Cardiac muscle cell (in vitro differentiated cells and primary cell): ENCODE measurements at regions not wholly inside any gene's neighbourhood (a gene's known extent, or its start where the extent isn't known, plus 50 kb on each side); places are given as distances from the start of the nearest gene placed in this dataset.

ENCODE experiments used
- DNase-seq, 2 donors: peaks; one replicate each; pipeline versions ENCODE4 v3.0.0 to v3.0.0-alpha.2; 2010 to 2017; ENCODE audit warnings: low read depth in 1 of 2, low spot score in 1 of 2
- H3K27ac ChIP-seq: fragments of 200-600 bp; sonication (generic); 2 replicates; pipeline ENCODE4 v1.5.1; 2016
- H3K27me3 ChIP-seq: fragments of 200-600 bp; sonication (generic); 2 replicates; pipeline ENCODE4 v1.6.0; 2016; ENCODE audit warnings: control low read depth
- H3K36me3 ChIP-seq: fragments of 200-600 bp; sonication (generic); 2 replicates; pipeline ENCODE4 v1.5.1; 2016; ENCODE audit warnings: control low read depth
- H3K4me1 ChIP-seq: fragments of 200-600 bp; sonication (generic); 2 replicates; pipeline ENCODE4 v1.8.1; 2017; ENCODE audit warnings: low read depth, mild to moderate bottlenecking, mixed run types
- H3K4me3 ChIP-seq: fragments of 200-600 bp; sonication (generic); 2 replicates; pipeline ENCODE4 v1.5.1; 2016; ENCODE audit warnings: mild to moderate bottlenecking
- H3K9me3 ChIP-seq: fragments of 200-600 bp; sonication (generic); 2 replicates; pipeline ENCODE4 v1.5.1; 2017; ENCODE audit warnings: low read depth, mild to moderate bottlenecking, control low read depth
- TF ChIP-seq, protein P1 (sequence below): IDR thresholded peaks from 2 replicates; pipeline ENCODE4 v1.5.1; 2012; ENCODE audit warnings: low read depth, mild to moderate bottlenecking, low read length

DNA sequence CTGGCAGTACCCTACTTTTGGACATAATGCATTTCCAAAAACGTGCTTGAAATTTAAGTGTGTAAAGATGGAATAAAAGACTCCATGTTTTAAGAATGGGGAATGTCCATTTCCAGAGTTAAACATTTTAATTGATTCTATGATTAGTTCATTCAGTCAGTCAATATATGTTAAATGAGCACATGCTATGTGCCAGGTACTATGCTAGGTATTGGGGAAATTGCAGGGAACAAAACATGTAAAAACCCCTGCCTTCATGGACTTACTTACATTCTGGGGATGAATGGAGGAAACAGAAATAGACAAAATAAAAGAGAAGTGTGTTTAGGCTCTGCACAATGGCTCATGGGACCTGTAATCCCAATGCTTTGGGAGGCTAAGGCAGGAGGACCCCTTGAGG lies 288.6 kb downstream of the MTX2 start:
- TF ChIP-seq, protein P1, sequence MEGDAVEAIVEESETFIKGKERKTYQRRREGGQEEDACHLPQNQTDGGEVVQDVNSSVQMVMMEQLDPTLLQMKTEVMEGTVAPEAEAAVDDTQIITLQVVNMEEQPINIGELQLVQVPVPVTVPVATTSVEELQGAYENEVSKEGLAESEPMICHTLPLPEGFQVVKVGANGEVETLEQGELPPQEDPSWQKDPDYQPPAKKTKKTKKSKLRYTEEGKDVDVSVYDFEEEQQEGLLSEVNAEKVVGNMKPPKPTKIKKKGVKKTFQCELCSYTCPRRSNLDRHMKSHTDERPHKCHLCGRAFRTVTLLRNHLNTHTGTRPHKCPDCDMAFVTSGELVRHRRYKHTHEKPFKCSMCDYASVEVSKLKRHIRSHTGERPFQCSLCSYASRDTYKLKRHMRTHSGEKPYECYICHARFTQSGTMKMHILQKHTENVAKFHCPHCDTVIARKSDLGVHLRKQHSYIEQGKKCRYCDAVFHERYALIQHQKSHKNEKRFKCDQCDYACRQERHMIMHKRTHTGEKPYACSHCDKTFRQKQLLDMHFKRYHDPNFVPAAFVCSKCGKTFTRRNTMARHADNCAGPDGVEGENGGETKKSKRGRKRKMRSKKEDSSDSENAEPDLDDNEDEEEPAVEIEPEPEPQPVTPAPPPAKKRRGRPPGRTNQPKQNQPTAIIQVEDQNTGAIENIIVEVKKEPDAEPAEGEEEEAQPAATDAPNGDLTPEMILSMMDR: no peak
- H3K4me1 ChIP-seq: peaks cover 4% of the 10 kb centered on the region
- H3K4me3 ChIP-seq: no peak overlapping the region
- no peaks in the 10 kb centered on the region for H3K36me3 ChIP-seq
- no peak for DNase-seq
- H3K9me3 ChIP-seq: no peaks in the 10 kb centered on the region
- H3K27ac ChIP-seq: no peak overlapping the region
- peaks cover 83% of the 10 kb centered on the region for H3K27me3 ChIP-seq

DNA sequence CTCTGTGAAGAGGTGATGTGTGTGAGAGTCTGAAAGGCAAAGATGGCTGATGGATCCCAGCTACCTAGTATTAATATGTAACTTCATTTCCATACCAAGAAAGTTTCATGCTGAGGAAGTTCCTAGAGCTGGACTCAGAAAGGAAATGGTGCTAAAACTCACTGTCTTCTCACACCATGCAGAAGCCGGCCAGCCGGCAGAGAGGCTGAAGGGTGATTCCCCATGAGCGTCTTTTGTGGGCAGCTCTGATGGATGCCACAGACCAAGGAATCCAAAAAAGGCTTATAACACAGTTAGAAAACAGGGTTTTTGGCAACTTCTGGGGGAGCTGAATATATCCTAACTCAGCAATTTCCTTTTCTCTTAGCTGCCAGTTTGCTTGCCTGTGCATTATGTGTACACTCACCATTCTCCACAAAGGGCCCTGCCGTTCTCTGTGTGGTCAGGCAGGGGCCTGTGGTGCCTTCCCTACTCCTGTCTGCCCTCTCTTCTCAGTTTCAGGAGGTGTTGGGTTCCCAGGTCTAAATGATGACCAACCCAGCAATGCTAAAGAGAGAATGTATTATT lies 289.4 kb downstream of the MTX2 start:
- Histone ChIP-seq H3K9me3 (no peaks in the 10 kb centered on the region), H3K27ac (no peak overlapping the region), H3K4me3 (no peak overlapping the region), H3K4me1 (no peaks in the 10 kb centered on the region), H3K27me3 (peaks cover 77% of the 10 kb centered on the region), H3K36me3 (no peaks in the 10 kb centered on the region)
- no peak for DNase-seq
- TF ChIP-seq, protein P1: no peak

DNA sequence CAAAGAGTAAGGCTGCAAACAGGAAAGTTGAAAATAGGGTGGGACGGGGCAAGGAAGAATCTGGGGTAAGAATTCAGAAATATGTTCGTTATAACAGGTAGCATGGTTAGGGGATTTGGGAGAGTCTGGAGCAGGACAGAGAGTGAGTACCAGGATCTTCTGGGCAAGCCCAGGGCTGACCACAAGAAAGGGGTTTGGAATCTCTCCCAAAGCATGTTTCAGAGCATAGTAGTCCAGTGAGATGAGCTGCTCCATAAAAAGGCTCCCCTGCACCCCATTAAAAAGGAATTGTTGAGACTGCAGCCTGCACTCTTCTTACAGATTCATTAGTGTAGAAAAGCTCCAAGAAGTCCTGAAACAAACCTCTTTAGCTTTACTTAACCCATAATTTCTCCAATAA lies 291.1 kb downstream of the MTX2 start:
- H3K4me3 ChIP-seq: no peak overlapping the region
- peaks cover 83% of the 10 kb centered on the region for H3K27me3 ChIP-seq
- DNase-seq: no peak

DNA sequence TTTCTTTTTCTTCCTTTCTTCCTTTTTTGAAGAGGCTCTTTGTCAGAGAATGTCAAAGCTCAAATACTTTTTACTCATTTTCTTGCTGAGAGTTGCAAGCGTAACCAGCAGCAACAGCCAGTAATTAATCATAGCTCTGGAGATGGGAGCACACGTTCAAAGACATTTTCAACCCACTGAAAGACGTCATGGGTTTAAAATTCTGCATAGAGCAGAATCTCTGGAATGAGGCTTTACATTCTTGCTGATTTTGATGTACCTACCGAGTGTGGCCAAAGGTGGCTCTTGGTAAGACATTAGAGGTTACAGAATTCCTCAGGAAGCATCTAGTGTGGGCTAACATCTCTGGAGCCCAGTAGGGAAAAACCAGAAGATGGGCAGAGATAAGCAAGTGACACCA lies 292.5 kb downstream of the MTX2 start:
- peak in 1 of 2 donors; percentile 34 for DNase-seq
- Histone ChIP-seq H3K27me3 (peaks cover 69% of the 10 kb centered on the region), H3K9me3 (no peaks in the 10 kb centered on the region), H3K27ac (no peak overlapping the region), H3K4me3 (no peak overlapping the region), H3K36me3 (no peaks in the 10 kb centered on the region), H3K4me1 (no peaks in the 10 kb centered on the region)
- TF ChIP-seq, protein P1: no peak

More for the DNA sequence above, 291.1 kb downstream of the MTX2 start:
- no peak overlapping the region for H3K27ac ChIP-seq
- TF ChIP-seq, protein P1: no peak
- H3K4me1 ChIP-seq: no peaks in the 10 kb centered on the region
- H3K36me3 ChIP-seq: no peaks in the 10 kb centered on the region
- H3K9me3 ChIP-seq: no peaks in the 10 kb centered on the region

DNA sequence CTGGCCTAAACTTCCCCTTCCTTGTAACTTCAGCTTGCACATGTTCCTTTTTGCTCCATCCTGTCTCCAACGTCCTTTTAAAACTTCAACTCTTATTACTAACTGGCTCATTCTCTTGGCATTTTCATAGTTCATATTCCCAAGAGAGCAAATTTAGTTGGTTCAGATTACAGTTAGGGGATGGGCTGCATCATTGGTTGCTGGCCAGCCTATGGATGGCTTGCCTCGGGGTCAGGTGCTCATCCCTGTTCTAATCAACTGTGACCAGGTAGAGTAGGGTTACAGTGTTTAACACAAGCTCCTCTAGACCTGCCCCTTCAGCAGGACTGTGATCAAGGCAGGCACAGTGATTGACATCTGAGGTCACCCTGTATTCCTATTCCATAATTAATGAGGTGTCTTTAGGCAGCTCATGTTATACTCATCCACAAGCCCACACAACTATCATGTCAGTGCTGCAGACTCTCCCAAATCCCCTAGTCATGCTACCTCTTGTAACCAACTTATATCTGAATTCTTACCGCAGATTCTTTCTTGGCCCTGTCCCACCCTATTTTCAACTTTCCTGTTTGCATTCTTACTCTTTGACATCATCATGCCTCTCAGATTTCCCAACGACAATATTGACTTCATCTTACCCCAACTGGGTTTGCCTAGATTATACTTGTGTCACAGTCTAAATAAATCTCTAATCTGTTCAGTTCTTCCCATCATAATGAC lies 293.3 kb downstream of the MTX2 start:
- H3K4me3 ChIP-seq: no peak overlapping the region
- no peaks in the 10 kb centered on the region for H3K36me3 ChIP-seq
- TF ChIP-seq, protein P1: no peak
- no peaks in the 10 kb centered on the region for H3K9me3 ChIP-seq
- H3K4me1 ChIP-seq: no peaks in the 10 kb centered on the region
- no peak overlapping the region for H3K27ac ChIP-seq
- peak in 1 of 2 donors; percentile 74 for DNase-seq
- peaks cover 61% of the 10 kb centered on the region for H3K27me3 ChIP-seq
